ENCODE measurements at regions not wholly inside any gene's neighbourhood (a gene's known extent, or its start where the extent isn't known, plus 50 kb on each side); places are given as distances from the start of the nearest gene placed in this dataset.

- no peak for DNase-seq (ENCODE audit: low read depth in 4 of 4, low spot score in 3 of 4)
Observed at GRCh38 chr1:219681876-219682275, 69.0 kb upstream of the ZC3H11B start.

DNA sequence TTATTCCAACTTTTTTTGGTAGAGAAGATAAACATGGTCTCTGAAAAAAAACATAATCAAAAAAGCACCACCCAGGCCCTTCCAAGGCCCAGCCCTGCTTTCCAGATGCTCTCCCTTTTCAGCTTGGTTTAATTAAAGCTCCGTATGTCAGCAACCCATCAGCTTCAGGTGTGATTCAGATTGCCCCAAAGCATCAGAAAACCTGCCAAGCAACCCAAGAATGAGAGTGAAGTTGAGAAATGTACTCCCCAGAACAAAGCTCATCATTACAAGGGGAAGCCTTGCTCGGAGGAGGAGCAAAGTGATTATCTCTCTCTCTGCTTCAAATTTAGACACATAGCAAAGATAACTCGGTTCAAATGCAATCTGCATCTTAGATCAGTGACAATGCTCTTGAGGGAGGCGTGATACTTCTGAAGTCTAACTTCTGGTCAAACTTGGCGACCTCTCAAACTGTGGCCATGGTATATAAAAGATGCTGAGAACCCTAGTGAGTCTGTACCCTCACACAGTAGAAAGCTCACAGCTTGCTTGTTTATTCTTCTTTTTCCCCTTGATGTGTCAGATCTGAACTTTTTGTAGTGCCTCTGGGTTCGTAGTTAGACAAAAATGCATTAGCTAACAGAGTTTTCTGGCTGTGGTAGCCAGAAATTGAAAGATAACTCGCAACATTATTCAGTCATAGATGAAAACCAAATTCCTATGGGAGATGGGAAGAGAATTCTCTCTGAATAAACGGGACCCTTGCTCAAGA lies 63.3 kb upstream of the ZC3H11B start:
- no peak for DNase-seq (ENCODE audit: low read depth in 4 of 4, low spot score in 3 of 4)

- no peak for DNase-seq (ENCODE audit: low read depth in 4 of 4, low spot score in 3 of 4)
Observed at GRCh38 chr1:219670426-219671149, 57.7 kb upstream of the ZC3H11B start.

GRCh38 chr1:219669556-219669955 lies 56.7 kb upstream of the ZC3H11B start:
- no peak for DNase-seq (ENCODE audit: low read depth in 4 of 4, low spot score in 3 of 4)

GRCh38 chr1:219669042-219669441 lies 56.1 kb upstream of the ZC3H11B start:
- DNase-seq (ENCODE audit: low read depth in 4 of 4, low spot score in 3 of 4), result no peak

GRCh38 chr1:219668446-219668845 lies 55.5 kb upstream of the ZC3H11B start:
- DNase-seq (ENCODE audit: low read depth in 4 of 4, low spot score in 3 of 4), result no peak

GRCh38 chr1:219666242-219666641 lies 53.3 kb upstream of the ZC3H11B start:
- DNase-seq (ENCODE audit: low read depth in 4 of 4, low spot score in 3 of 4), result no peak

DNA sequence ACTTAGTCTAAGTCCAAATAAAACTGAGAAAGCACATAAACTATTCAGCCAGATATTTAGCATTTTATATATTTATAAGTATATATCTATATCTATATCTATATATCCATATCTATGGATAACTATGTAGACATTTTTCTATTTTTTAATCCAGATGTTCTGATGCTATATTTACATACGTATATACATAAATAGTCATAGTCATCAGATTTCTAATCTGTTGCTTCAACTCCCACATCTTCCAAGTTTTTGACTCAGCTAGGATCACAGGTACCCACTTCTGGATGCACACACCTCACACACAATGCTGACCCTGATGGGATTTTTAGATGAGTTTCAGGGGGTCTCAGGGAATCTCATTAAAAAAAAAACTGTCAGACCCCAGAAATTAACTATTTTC lies 52.2 kb upstream of the ZC3H11B start:
- DNase-seq (ENCODE audit: low read depth in 4 of 4, low spot score in 3 of 4), result no peak

DNA sequence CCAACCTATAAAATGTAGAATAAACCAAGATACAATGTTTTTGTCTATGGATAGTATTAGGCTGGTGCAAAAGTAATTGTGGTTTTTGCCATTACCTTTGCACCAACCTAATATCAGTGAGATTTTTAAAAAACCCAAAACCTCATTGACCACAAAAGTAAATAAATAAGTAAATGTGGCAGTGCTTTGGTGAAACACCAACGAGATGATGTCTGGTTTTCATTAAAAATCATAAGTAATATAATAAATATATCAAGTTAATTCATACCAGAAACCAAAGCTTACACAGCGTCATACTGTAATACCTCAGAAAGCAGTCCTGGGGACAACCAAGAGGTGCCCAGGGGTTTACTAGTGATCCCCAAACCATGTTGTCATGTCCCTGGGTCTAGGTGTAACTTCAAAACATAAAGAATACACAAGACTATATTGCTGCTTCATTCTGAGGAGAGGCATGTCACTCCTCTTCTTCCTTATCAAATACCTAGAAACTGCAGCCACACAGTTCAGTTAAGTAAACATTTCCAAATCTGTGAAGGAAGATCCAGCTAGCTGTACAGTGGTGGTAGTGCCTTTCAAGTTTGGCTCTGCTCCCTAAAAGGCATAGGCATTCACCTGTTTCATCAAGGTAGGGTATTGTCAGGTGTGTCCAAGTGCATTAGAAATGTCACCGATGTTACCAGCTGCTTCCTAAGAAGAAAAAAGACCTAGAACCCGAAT lies 51.6 kb upstream of the ZC3H11B start:
- no peak for DNase-seq (ENCODE audit: low read depth in 4 of 4, low spot score in 3 of 4)
